Calu3 (cell line): ENCODE measurements at regions not wholly inside any gene's neighbourhood (a gene's known extent, or its start where the extent isn't known, plus 50 kb on each side); places are given as distances from the start of the nearest gene placed in this dataset.

Experiments used
- BruUV-seq: library from RNA; stranded (reverse); fragments of 400-500 nt; replicated peaks from 2 replicates; lab custom pipeline; 2021; lab: Mats Ljungman, UMichigan
- CTCF ChIA-PET: fragments of 300-600 bp; sonication (Branson Sonifier 250); formaldehyde crosslinking; loops from one replicate; lab custom pipeline; 2022; ENCODE audit warnings: antibody characterized with exemption; lab: Charles Lee
- DNase-seq: peaks from one replicate; pipeline ENCODE4 v3.0.0; 2022
- H3K27ac Mint-ChIP-seq: one replicate; pipeline ENCODE4 v1.8.0; 2022; ENCODE audit warnings: mixed read lengths; ENCODE audit not compliant: unreplicated experiment
- H3K27me3 Mint-ChIP-seq: one replicate; pipeline ENCODE4 v1.8.0; 2022; ENCODE audit warnings: mixed read lengths; ENCODE audit not compliant: unreplicated experiment
- H3K36me3 Mint-ChIP-seq: one replicate; pipeline ENCODE4 v1.8.0; 2022; ENCODE audit warnings: mild to moderate bottlenecking, moderate library complexity, mixed read lengths; ENCODE audit not compliant: insufficient read depth, unreplicated experiment
- H3K4me1 Mint-ChIP-seq: one replicate; pipeline ENCODE4 v1.8.0; 2022; ENCODE audit warnings: mild to moderate bottlenecking, low read depth, mixed read lengths; ENCODE audit not compliant: unreplicated experiment
- H3K4me3 Mint-ChIP-seq: one replicate; pipeline ENCODE4 v1.8.0; 2022; ENCODE audit warnings: mild to moderate bottlenecking, low read depth, moderate library complexity, mixed read lengths; ENCODE audit not compliant: unreplicated experiment
- H3K9me3 Mint-ChIP-seq: one replicate; pipeline ENCODE4 v1.8.0; 2022; ENCODE audit warnings: low read depth, mixed read lengths; ENCODE audit not compliant: unreplicated experiment
- intact Hi-C: fragments of 100-400 bp; cut with micrococcal nuclease; formaldehyde crosslinking; loops from one replicate; pipeline ENCODE4 v1.10.0; 2022; ENCODE audit not compliant: unreplicated experiment
- TF ChIP-seq, protein P1 (sequence below): fragments of 200-600 bp; IDR thresholded peaks from one replicate; pipeline ENCODE4 v1.8.0; 2022; ENCODE audit warnings: antibody characterized with exemption; ENCODE audit not compliant: unreplicated experiment

GRCh38 chr10:42969909-42970308 is 107.0 kb upstream of the RET start:
- BruUV-seq = no TSS peak
- no peaks in the 10 kb centered on the region for H3K4me1 Mint-ChIP-seq
- no peak overlapping the region for H3K27ac Mint-ChIP-seq
- peaks cover 31% of the 10 kb centered on the region for H3K27me3 Mint-ChIP-seq
- TF ChIP-seq, protein P1, sequence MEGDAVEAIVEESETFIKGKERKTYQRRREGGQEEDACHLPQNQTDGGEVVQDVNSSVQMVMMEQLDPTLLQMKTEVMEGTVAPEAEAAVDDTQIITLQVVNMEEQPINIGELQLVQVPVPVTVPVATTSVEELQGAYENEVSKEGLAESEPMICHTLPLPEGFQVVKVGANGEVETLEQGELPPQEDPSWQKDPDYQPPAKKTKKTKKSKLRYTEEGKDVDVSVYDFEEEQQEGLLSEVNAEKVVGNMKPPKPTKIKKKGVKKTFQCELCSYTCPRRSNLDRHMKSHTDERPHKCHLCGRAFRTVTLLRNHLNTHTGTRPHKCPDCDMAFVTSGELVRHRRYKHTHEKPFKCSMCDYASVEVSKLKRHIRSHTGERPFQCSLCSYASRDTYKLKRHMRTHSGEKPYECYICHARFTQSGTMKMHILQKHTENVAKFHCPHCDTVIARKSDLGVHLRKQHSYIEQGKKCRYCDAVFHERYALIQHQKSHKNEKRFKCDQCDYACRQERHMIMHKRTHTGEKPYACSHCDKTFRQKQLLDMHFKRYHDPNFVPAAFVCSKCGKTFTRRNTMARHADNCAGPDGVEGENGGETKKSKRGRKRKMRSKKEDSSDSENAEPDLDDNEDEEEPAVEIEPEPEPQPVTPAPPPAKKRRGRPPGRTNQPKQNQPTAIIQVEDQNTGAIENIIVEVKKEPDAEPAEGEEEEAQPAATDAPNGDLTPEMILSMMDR = no peak
- intact Hi-C loops = no loop called here
- CTCF ChIA-PET = no interaction called here
- DNase-seq = no peak
- H3K4me3 Mint-ChIP-seq = no peak overlapping the region
- H3K9me3 Mint-ChIP-seq = no peaks in the 10 kb centered on the region
- no peaks in the 10 kb centered on the region for H3K36me3 Mint-ChIP-seq

- no TSS peak for BruUV-seq
- no peak for DNase-seq
- H3K4me3 Mint-ChIP-seq = no peak overlapping the region
- TF ChIP-seq, protein P1 = no peak
- peaks cover 33% of the 10 kb centered on the region for H3K27me3 Mint-ChIP-seq
- H3K4me1 Mint-ChIP-seq = no peaks in the 10 kb centered on the region
- intact Hi-C loops = no loop called here
- CTCF ChIA-PET = no interaction called here
- no peaks in the 10 kb centered on the region for H3K36me3 Mint-ChIP-seq
- no peak overlapping the region for H3K27ac Mint-ChIP-seq
- H3K9me3 Mint-ChIP-seq = no peaks in the 10 kb centered on the region
Measured at GRCh38 chr10:42970451-42971250, 106.2 kb upstream of the RET start.

DNA sequence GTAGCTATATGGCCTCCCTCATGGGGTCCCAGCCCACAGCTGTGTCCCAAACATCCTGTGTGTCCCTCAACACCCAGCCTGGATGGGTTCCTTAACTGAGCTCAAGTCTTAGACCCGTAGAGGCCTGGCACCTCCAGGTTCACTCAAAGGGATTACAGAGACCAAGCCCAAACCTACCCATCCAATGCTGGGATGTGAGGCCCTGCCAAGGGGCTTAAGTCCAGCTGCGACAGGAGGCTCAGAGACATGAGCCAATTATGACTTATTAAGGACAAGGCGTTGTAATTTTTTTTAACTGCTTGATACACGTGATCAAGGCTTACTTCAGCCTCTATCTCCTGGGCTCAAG is 105.6 kb upstream of the RET start:
- Mint-ChIP-seq H3K4me1 (no peaks in the 10 kb centered on the region), H3K4me3 (no peak overlapping the region), H3K27ac (no peak overlapping the region), H3K9me3 (no peaks in the 10 kb centered on the region), H3K36me3 (no peaks in the 10 kb centered on the region), H3K27me3 (peaks cover 33% of the 10 kb centered on the region)
- no TSS peak for BruUV-seq
- TF ChIP-seq, protein P1 = no peak
- CTCF ChIA-PET = no interaction called here
- DNase-seq = no peak
- intact Hi-C loops = no loop called here

DNA sequence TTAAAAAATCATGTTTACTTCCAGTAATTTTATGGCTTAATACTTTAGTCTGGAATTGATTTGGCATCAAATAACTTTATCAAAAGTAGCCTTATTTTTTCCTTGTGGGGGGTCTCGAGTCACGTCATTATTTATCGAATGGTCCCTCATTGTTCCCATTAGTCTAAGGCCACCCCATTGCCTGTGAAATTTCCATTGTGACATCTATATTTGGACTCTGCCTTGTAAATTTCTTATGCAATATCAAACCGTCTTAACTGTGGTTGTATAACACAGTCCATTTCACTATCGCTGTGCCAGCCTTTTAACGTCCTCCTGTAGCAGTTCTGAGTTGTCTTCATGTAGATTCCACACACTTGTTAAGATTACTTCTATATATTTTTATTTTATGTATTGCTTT is 103.9 kb upstream of the RET start:
- H3K36me3 Mint-ChIP-seq = no peaks in the 10 kb centered on the region
- H3K27ac Mint-ChIP-seq = no peak overlapping the region
- no TSS peak for BruUV-seq
- no peaks in the 10 kb centered on the region for H3K9me3 Mint-ChIP-seq
- H3K4me3 Mint-ChIP-seq = no peak overlapping the region
- H3K27me3 Mint-ChIP-seq = peaks cover 33% of the 10 kb centered on the region
- no peak for DNase-seq
- CTCF ChIA-PET = no interaction called here
- no peaks in the 10 kb centered on the region for H3K4me1 Mint-ChIP-seq
- TF ChIP-seq, protein P1 = no peak
- intact Hi-C loops = no loop called here
